Hematopoietic multipotent progenitor cell treated with erythropoietin and hydrocortisone succinate and interleukin-3 and kit ligand, for 8 days (in vitro differentiated cells): ENCODE measurements at regions not wholly inside any gene's neighbourhood (a gene's known extent, or its start where the extent isn't known, plus 50 kb on each side); places are given as distances from the start of the nearest gene placed in this dataset.
A peak's percentile ranks its signal among the peaks of the same experiment; 100 is the strongest.
"Not testable (repeated sequence)": the region's sequence is repeated elsewhere in the genome, so short reads cannot be mapped to it uniquely, and the experiment has no call there.

Experiments
- DNase-seq: peaks from one replicate; pipeline ENCODE4 v3.0.0-alpha.2; 2015

- no peak for DNase-seq
These were observed 68.5 kb downstream of the CDC14C start for GRCh38 chr7:48992816-48993215.

GRCh38 chr7:49001610-49002033, 77.3 kb downstream of the CDC14C start:
- DNase-seq, result peak; percentile 41

GRCh38 chr7:49010717-49011116, 86.4 kb downstream of the CDC14C start:
- DNase-seq, result no peak

GRCh38 chr7:49014870-49015269, 90.5 kb downstream of the CDC14C start:
- no peak for DNase-seq

- DNase-seq, result no peak
These were observed 95.8 kb downstream of the CDC14C start for GRCh38 chr7:49020145-49020544.

- DNase-seq, result no peak
These were observed 98.1 kb downstream of the CDC14C start for GRCh38 chr7:49022448-49022847.

- no peak for DNase-seq
These were observed 99.3 kb downstream of the CDC14C start for GRCh38 chr7:49023345-49024328.

- no peak for DNase-seq
These were observed 105.9 kb downstream of the CDC14C start for GRCh38 chr7:49030221-49030620.

GRCh38 chr7:49033140-49033539, 108.8 kb downstream of the CDC14C start:
- DNase-seq, result not testable (repeated sequence)

GRCh38 chr7:49037346-49038210, 113.2 kb downstream of the CDC14C start:
- DNase-seq, result no peak

GRCh38 chr7:49038821-49039358, 114.5 kb downstream of the CDC14C start:
- no peak for DNase-seq

- DNase-seq, result no peak
These were observed 136.4 kb downstream of the CDC14C start for GRCh38 chr7:49060743-49061142.

- DNase-seq, result no peak
These were observed 150.2 kb downstream of the CDC14C start for GRCh38 chr7:49074538-49074937.

- no peak for DNase-seq
These were observed 156.6 kb downstream of the CDC14C start for GRCh38 chr7:49080896-49081475.

- DNase-seq, result no peak
These were observed 163.7 kb downstream of the CDC14C start for GRCh38 chr7:49088017-49088416.

GRCh38 chr7:49089717-49090116, 165.4 kb downstream of the CDC14C start:
- DNase-seq, result no peak

- DNase-seq, result no peak
These were observed 166.7 kb downstream of the CDC14C start for GRCh38 chr7:49091089-49091488.

GRCh38 chr7:49091519-49091918, 167.2 kb downstream of the CDC14C start:
- no peak for DNase-seq

GRCh38 chr7:49093218-49093617, 168.9 kb downstream of the CDC14C start:
- no peak for DNase-seq

GRCh38 chr7:49094866-49095265, 170.5 kb downstream of the CDC14C start:
- DNase-seq, result no peak

GRCh38 chr7:49099587-49100326, 175.4 kb downstream of the CDC14C start:
- no peak for DNase-seq
